ENCODE measurements at regions not wholly inside any gene's neighbourhood (a gene's known extent, or its start where the extent isn't known, plus 50 kb on each side); places are given as distances from the start of the nearest gene placed in this dataset.

DNA sequence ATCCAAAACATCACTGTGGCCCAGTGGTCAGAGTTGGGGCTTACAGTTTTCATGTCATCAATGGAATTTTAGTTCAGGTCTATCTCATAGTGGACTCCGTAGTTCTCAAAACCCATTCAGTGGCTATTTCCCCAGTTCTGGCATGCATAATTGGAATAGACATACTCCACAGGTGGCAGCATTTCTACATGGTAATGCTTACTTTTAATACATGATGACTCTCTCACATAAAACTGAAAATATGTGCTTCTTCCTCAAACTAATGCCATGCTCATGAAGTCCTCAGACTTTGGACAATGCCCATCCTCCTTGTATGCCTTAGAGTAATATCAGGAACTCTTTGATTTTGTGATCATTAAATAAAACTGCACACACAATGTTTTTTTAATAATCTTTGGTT, 857.4 kb upstream of the GOT2 start:
- Histone ChIP-seq H3K27me3 (ENCODE audit: control insufficient read depth in 3 of 3, insufficient read depth in 3 of 3, low read length in 3 of 3) (no peaks in the 10 kb centered on the region), H3K9ac (ENCODE audit: low read depth in 1 of 3, low read length in 3 of 3) (no peak overlapping the region), H3K9me3 (ENCODE audit: control insufficient read depth in 3 of 3, low read length in 3 of 3) (no peaks in the 10 kb centered on the region), H3K27ac (ENCODE audit: low read depth, low read length) (no peak overlapping the region), H3K4me1 (ENCODE audit: control insufficient read depth in 3 of 3, insufficient read depth in 3 of 3, low read length in 3 of 3) (no peaks in the 10 kb centered on the region), H3K36me3 (ENCODE audit: control insufficient read depth in 3 of 3, insufficient read depth in 3 of 3, low read length in 3 of 3) (no peaks in the 10 kb centered on the region), H3K4me3 (ENCODE audit: low read length in 3 of 3) (no peak overlapping the region)

DNA sequence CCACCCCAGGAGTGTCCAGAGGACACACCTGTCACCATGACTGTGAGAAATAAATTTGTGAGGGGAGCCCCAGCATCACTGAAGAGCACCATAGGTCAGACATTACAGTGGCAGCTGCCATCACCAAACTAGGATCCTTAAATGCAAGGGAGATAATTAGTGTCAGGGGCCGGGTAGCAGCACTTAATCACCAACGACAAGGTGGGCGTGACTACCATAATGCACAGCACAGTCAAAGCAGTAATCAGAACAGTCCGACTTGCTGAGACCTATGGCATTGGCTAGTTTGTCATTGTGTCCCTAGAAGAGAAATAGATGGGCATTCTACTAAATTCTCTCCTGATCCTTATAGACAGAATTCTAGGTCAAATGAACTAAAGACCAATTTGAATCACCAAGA, 856.7 kb upstream of the GOT2 start:
- H3K27ac ChIP-seq (ENCODE audit: low read depth, low read length): no peak overlapping the region
- H3K36me3 ChIP-seq (ENCODE audit: control insufficient read depth in 3 of 3, insufficient read depth in 3 of 3, low read length in 3 of 3): no peaks in the 10 kb centered on the region
- no peaks in the 10 kb centered on the region for H3K27me3 ChIP-seq (ENCODE audit: control insufficient read depth in 3 of 3, insufficient read depth in 3 of 3, low read length in 3 of 3)
- no peak overlapping the region for H3K9ac ChIP-seq (ENCODE audit: low read depth in 1 of 3, low read length in 3 of 3)
- H3K4me1 ChIP-seq (ENCODE audit: control insufficient read depth in 3 of 3, insufficient read depth in 3 of 3, low read length in 3 of 3): no peaks in the 10 kb centered on the region
- no peak overlapping the region for H3K4me3 ChIP-seq (ENCODE audit: low read length in 3 of 3)
- H3K9me3 ChIP-seq (ENCODE audit: control insufficient read depth in 3 of 3, low read length in 3 of 3): no peaks in the 10 kb centered on the region

DNA sequence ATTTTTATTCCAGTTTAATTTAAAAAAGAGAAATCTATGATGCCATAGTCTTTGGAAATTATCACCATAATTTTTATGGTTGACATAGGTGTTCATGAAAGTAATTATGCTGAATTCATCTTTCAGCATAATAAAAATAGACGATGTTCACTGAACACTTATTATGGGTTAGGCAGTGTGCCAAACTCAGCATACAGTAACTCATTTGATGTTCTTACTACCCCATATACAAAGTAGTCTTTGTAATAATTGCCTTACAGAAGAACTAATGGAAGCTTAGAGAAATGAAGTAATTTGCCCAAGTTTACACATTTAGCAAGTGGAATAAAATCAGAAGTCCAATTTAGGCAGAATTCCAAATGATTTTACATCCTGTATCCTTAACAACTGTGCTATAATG, 852.2 kb upstream of the GOT2 start:
- H3K9me3 ChIP-seq (ENCODE audit: control insufficient read depth in 3 of 3, low read length in 3 of 3): no peaks in the 10 kb centered on the region
- H3K4me3 ChIP-seq (ENCODE audit: low read length in 3 of 3): no peak overlapping the region
- no peak overlapping the region for H3K27ac ChIP-seq (ENCODE audit: low read depth, low read length)
- no peaks in the 10 kb centered on the region for H3K27me3 ChIP-seq (ENCODE audit: control insufficient read depth in 3 of 3, insufficient read depth in 3 of 3, low read length in 3 of 3)
- H3K4me1 ChIP-seq (ENCODE audit: control insufficient read depth in 3 of 3, insufficient read depth in 3 of 3, low read length in 3 of 3): no peaks in the 10 kb centered on the region
- H3K36me3 ChIP-seq (ENCODE audit: control insufficient read depth in 3 of 3, insufficient read depth in 3 of 3, low read length in 3 of 3): no peaks in the 10 kb centered on the region
- H3K9ac ChIP-seq (ENCODE audit: low read depth in 1 of 3, low read length in 3 of 3): no peak overlapping the region

DNA sequence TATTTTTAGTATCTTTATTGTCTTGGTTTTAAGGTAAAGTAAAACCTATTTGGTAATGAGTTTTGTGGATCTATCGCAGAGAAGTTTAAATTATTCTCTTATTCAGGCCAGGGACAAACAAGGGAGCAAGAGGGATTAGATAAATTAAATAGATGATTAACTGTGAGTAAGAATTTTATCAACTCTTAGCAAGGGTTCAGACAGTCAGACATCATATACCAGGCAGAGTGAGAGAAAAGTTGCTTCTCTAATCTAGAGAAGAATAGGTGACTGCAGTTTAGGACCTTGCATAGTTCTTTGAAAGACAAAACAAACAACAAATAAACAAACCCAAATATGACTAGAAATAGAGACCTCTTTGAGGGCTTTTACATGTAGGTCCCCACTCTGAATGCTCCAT, 840.2 kb upstream of the GOT2 start:
- no peak overlapping the region for H3K4me3 ChIP-seq (ENCODE audit: low read length in 3 of 3)
- H3K36me3 ChIP-seq (ENCODE audit: control insufficient read depth in 3 of 3, insufficient read depth in 3 of 3, low read length in 3 of 3): no peaks in the 10 kb centered on the region
- no peak overlapping the region for H3K9ac ChIP-seq (ENCODE audit: low read depth in 1 of 3, low read length in 3 of 3)
- no peaks in the 10 kb centered on the region for H3K9me3 ChIP-seq (ENCODE audit: control insufficient read depth in 3 of 3, low read length in 3 of 3)
- no peak overlapping the region for H3K27ac ChIP-seq (ENCODE audit: low read depth, low read length)
- no peaks in the 10 kb centered on the region for H3K27me3 ChIP-seq (ENCODE audit: control insufficient read depth in 3 of 3, insufficient read depth in 3 of 3, low read length in 3 of 3)
- H3K4me1 ChIP-seq (ENCODE audit: control insufficient read depth in 3 of 3, insufficient read depth in 3 of 3, low read length in 3 of 3): no peaks in the 10 kb centered on the region

DNA sequence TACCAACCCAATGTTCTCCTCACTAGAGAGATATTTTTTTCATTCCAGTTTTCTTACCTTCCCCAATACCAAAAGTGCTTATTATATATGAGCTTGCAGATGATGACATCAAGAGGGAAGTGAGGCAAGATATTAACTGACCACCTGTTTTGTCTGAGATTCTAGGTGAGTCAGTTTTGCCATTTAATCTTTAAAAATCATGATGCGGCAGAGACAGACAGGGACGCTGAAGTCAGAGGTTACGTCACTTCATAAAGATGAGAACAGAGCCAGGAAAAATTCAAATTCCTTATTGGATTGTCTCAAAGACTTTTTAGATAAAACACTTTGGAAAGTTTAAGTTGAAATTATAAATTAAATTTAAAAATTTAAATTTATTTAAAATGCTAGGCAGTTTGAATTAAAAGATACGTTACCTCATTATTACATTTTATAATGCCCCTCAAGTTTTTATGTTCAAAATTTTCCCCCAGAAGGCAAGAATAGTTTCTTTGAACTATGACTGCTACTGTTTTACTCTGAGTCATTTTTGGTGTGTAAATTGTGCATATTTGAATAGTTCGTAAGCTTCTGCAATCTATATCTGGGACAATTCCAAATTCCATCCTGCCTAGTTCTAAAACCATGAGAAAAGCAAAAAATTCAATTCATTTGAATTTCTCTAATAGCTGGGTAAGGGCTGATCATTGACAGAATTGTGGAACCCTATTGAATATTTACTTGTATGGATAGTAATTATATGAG, 839.6 kb upstream of the GOT2 start:
- Histone ChIP-seq H3K4me1 (ENCODE audit: control insufficient read depth in 3 of 3, insufficient read depth in 3 of 3, low read length in 3 of 3) (no peaks in the 10 kb centered on the region), H3K9me3 (ENCODE audit: control insufficient read depth in 3 of 3, low read length in 3 of 3) (no peaks in the 10 kb centered on the region), H3K27ac (ENCODE audit: low read depth, low read length) (no peak overlapping the region), H3K36me3 (ENCODE audit: control insufficient read depth in 3 of 3, insufficient read depth in 3 of 3, low read length in 3 of 3) (no peaks in the 10 kb centered on the region), H3K4me3 (ENCODE audit: low read length in 3 of 3) (no peak overlapping the region), H3K27me3 (ENCODE audit: control insufficient read depth in 3 of 3, insufficient read depth in 3 of 3, low read length in 3 of 3) (no peaks in the 10 kb centered on the region), H3K9ac (ENCODE audit: low read depth in 1 of 3, low read length in 3 of 3) (no peak overlapping the region)

DNA sequence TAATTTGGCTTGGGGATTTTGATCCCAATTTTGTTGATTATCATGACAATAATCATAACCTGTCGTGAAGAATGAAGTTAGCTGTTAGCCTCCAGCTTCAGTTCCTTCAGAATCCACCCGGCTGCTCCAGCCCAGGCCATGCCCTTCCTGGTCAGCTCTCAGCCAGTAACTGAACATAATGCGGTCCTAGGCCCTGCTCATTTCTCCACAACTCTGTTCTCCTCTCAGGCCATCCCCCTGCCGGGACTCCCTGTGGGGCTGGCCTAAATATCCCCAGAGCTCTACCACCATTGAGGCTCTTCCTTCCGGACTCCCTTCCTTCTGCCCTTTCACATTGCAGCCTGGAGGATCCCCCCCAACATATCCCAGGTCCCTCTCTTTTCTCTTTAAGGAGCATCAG, 833.4 kb upstream of the GOT2 start:
- no peak overlapping the region for H3K9ac ChIP-seq (ENCODE audit: low read depth in 1 of 3, low read length in 3 of 3)
- no peak overlapping the region for H3K4me3 ChIP-seq (ENCODE audit: low read length in 3 of 3)
- H3K27me3 ChIP-seq (ENCODE audit: control insufficient read depth in 3 of 3, insufficient read depth in 3 of 3, low read length in 3 of 3): no peaks in the 10 kb centered on the region
- no peaks in the 10 kb centered on the region for H3K4me1 ChIP-seq (ENCODE audit: control insufficient read depth in 3 of 3, insufficient read depth in 3 of 3, low read length in 3 of 3)
- H3K9me3 ChIP-seq (ENCODE audit: control insufficient read depth in 3 of 3, low read length in 3 of 3): no peaks in the 10 kb centered on the region
- no peak overlapping the region for H3K27ac ChIP-seq (ENCODE audit: low read depth, low read length)
- H3K36me3 ChIP-seq (ENCODE audit: control insufficient read depth in 3 of 3, insufficient read depth in 3 of 3, low read length in 3 of 3): no peaks in the 10 kb centered on the region

DNA sequence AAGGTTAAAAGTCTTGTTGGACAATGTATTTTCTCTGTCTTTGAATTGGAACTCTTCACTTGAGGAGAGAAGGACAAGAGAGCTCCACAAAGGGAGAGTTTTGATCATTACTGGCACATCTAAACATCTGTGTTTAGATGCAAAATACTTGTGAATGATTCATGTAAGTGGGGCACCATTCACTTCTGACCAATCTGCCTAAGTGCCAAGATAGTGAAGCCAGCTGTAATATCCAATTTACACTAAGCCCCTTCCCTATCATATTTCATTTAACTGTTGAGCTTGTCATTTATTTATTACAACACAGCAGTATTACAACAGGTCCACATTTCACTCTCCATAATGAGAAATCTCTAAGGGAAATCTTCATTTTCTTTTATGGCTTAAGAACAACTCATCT, 832.3 kb upstream of the GOT2 start:
- Histone ChIP-seq H3K9ac (ENCODE audit: low read depth in 1 of 3, low read length in 3 of 3) (no peak overlapping the region), H3K36me3 (ENCODE audit: control insufficient read depth in 3 of 3, insufficient read depth in 3 of 3, low read length in 3 of 3) (no peaks in the 10 kb centered on the region), H3K4me1 (ENCODE audit: control insufficient read depth in 3 of 3, insufficient read depth in 3 of 3, low read length in 3 of 3) (no peaks in the 10 kb centered on the region), H3K9me3 (ENCODE audit: control insufficient read depth in 3 of 3, low read length in 3 of 3) (no peaks in the 10 kb centered on the region), H3K27ac (ENCODE audit: low read depth, low read length) (no peak overlapping the region), H3K4me3 (ENCODE audit: low read length in 3 of 3) (no peak overlapping the region), H3K27me3 (ENCODE audit: control insufficient read depth in 3 of 3, insufficient read depth in 3 of 3, low read length in 3 of 3) (no peaks in the 10 kb centered on the region)

DNA sequence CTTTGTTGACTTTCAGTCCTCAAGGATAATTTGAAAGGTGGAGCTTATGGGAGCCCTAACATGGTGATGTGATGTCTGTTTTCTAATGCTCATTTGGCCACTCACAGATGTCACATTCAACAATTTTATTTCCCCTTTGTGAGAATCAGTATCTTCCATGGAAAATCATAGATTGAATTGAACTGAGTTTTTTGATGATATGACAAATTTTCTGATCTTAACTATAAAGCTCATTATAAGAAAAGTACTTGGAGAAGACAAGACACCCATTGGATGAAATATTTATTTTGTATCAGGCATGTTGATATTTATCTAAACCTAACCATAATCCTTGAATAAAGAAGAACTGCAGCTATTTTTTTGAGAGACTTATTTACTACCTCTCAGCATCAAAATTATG, 824.6 kb upstream of the GOT2 start:
- Histone ChIP-seq H3K4me3 (ENCODE audit: low read length in 3 of 3) (no peak overlapping the region), H3K4me1 (ENCODE audit: control insufficient read depth in 3 of 3, insufficient read depth in 3 of 3, low read length in 3 of 3) (no peaks in the 10 kb centered on the region), H3K36me3 (ENCODE audit: control insufficient read depth in 3 of 3, insufficient read depth in 3 of 3, low read length in 3 of 3) (no peaks in the 10 kb centered on the region), H3K9ac (ENCODE audit: low read depth in 1 of 3, low read length in 3 of 3) (no peak overlapping the region), H3K27me3 (ENCODE audit: control insufficient read depth in 3 of 3, insufficient read depth in 3 of 3, low read length in 3 of 3) (no peaks in the 10 kb centered on the region), H3K27ac (ENCODE audit: low read depth, low read length) (no peak overlapping the region), H3K9me3 (ENCODE audit: control insufficient read depth in 3 of 3, low read length in 3 of 3) (no peaks in the 10 kb centered on the region)

DNA sequence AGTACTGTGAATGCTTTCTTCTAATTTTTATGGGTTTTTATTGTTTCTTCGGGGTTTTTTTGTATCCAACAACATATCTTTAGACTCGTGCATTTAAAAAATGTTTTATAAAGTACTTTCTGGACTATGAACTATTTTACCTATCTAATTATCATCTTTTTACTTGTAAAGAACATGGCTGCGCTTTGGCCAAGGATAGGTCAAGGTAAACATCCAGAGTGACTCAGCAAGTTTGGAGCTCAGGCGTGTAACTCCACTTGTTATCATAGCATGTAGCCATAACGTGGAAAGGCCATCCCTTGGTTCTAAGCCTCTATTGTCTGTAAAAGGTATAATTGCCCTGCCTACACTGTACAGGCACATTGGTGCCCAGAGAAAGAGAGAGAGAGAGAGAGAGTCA, 818.0 kb upstream of the GOT2 start:
- Histone ChIP-seq H3K9me3 (ENCODE audit: control insufficient read depth in 3 of 3, low read length in 3 of 3) (no peaks in the 10 kb centered on the region), H3K36me3 (ENCODE audit: control insufficient read depth in 3 of 3, insufficient read depth in 3 of 3, low read length in 3 of 3) (no peaks in the 10 kb centered on the region), H3K27ac (ENCODE audit: low read depth, low read length) (no peak overlapping the region), H3K27me3 (ENCODE audit: control insufficient read depth in 3 of 3, insufficient read depth in 3 of 3, low read length in 3 of 3) (no peaks in the 10 kb centered on the region), H3K4me3 (ENCODE audit: low read length in 3 of 3) (no peak overlapping the region), H3K4me1 (ENCODE audit: control insufficient read depth in 3 of 3, insufficient read depth in 3 of 3, low read length in 3 of 3) (no peaks in the 10 kb centered on the region), H3K9ac (ENCODE audit: low read depth in 1 of 3, low read length in 3 of 3) (no peak overlapping the region)

DNA sequence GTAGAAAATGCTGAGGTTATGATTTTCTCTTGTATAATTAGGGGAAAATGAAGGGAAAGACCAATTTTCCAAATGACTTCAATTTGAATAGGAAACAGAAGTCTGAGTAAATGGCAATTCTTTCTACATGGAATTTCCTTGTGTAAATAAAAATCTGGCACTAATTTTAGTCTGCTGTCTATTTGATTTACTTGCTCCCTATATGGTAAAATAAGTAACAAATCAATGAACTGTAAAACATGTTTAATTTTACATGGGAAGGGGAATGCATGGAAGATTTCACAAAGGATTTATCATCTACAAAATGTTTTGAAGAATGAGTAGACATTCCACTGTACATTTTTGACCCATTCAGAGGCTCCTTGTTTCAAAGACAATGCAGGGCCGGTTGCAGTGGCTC, 811.6 kb upstream of the GOT2 start:
- Histone ChIP-seq H3K4me3 (ENCODE audit: low read length in 3 of 3) (no peak overlapping the region), H3K27me3 (ENCODE audit: control insufficient read depth in 3 of 3, insufficient read depth in 3 of 3, low read length in 3 of 3) (no peaks in the 10 kb centered on the region), H3K4me1 (ENCODE audit: control insufficient read depth in 3 of 3, insufficient read depth in 3 of 3, low read length in 3 of 3) (no peaks in the 10 kb centered on the region), H3K36me3 (ENCODE audit: control insufficient read depth in 3 of 3, insufficient read depth in 3 of 3, low read length in 3 of 3) (no peaks in the 10 kb centered on the region), H3K9me3 (ENCODE audit: control insufficient read depth in 3 of 3, low read length in 3 of 3) (no peaks in the 10 kb centered on the region), H3K9ac (ENCODE audit: low read depth in 1 of 3, low read length in 3 of 3) (no peak overlapping the region), H3K27ac (ENCODE audit: low read depth, low read length) (no peak overlapping the region)

DNA sequence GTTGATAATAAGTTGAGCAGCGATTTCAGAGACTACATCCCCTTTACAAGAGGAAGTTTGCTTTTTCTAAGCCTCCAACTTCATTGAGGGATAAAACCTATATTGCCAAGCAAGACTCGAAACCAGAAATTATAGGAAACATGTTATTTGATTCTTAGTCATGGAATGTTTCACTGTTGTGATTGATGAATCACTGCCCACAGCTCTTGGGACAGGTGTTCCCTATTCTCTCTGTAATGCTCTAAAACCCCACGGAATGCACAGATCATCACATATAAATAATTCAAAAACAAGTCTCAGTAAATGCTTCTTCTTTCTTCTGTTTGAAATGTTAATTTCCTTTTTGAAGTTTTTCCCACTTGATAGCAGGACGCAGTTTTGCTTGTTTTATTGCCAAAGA, 809.5 kb upstream of the GOT2 start:
- Histone ChIP-seq H3K4me1 (ENCODE audit: control insufficient read depth in 3 of 3, insufficient read depth in 3 of 3, low read length in 3 of 3) (no peaks in the 10 kb centered on the region), H3K4me3 (ENCODE audit: low read length in 3 of 3) (no peak overlapping the region), H3K27me3 (ENCODE audit: control insufficient read depth in 3 of 3, insufficient read depth in 3 of 3, low read length in 3 of 3) (no peaks in the 10 kb centered on the region), H3K9me3 (ENCODE audit: control insufficient read depth in 3 of 3, low read length in 3 of 3) (no peaks in the 10 kb centered on the region), H3K27ac (ENCODE audit: low read depth, low read length) (no peak overlapping the region), H3K9ac (ENCODE audit: low read depth in 1 of 3, low read length in 3 of 3) (no peak overlapping the region), H3K36me3 (ENCODE audit: control insufficient read depth in 3 of 3, insufficient read depth in 3 of 3, low read length in 3 of 3) (no peaks in the 10 kb centered on the region)
